OCI-LY7 (cell line): ENCODE measurements at regions not wholly inside any gene's neighbourhood (a gene's known extent, or its start where the extent isn't known, plus 50 kb on each side); places are given as distances from the start of the nearest gene placed in this dataset.

ENCODE experiments used
- CTCF ChIP-seq: fragments of 200-600 bp; sonication (generic); conservative IDR thresholded peaks from 2 replicates; pipeline ENCODE4 v1.5.1; 2014; ENCODE audit warnings: mild to moderate bottlenecking, antibody characterized with exemption, low read length, moderate library complexity, mixed read lengths
- EZH2phosphoT487 ChIP-seq: fragments of 200-600 bp; sonication (generic); IDR thresholded peaks from 2 replicates; pipeline ENCODE4 v1.6.1; 2018; ENCODE audit warnings: low read depth, borderline replicate concordance, mild to moderate bottlenecking, mixed run types, antibody characterized with exemption, low read length, moderate library complexity, mixed read lengths

GRCh38 chr3:72282918-72283317 lies 498.0 kb upstream of the PROK2 start:
- TF ChIP-seq CTCF = no peak
- no peak for TF ChIP-seq EZH2phosphoT487
